GM12878 (cell line): ENCODE measurements at regions not wholly inside any gene's neighbourhood (a gene's known extent, or its start where the extent isn't known, plus 50 kb on each side); places are given as distances from the start of the nearest gene placed in this dataset.

ENCODE experiments used
- ATAC-seq: fragments of 200-7000 bp; cut with Tn5 transposase; 3 replicates; pipeline ENCODE4 v1.9.1; 2020; ENCODE audit warnings: mild to moderate bottlenecking, moderate library complexity
- BruUV-seq: library from RNA; stranded (reverse); fragments of 400-500 nt; replicated peaks from 2 replicates; lab custom pipeline; 2021; lab: Mats Ljungman, UMichigan
- CTCF ChIA-PET: fragments of 300-600 bp; sonication (Branson Sonifier 250); formaldehyde crosslinking; extraction: SDS; loops from one replicate; lab custom pipeline; 2021; ENCODE audit warnings: inconsistent platforms; lab: Yijun Ruan, JAX
- POLR2A ChIA-PET: fragments of 350-600 bp; formaldehyde crosslinking; extraction: SDS; loops from one replicate; lab custom pipeline; 2021; ENCODE audit warnings: inconsistent platforms; lab: Charles Lee
- RAD21 ChIA-PET: fragments of 300-600 bp; sonication (Branson Sonifier 250); formaldehyde crosslinking; loops from one replicate; lab custom pipeline; 2023; ENCODE audit warnings: antibody characterized with exemption; ENCODE audit not compliant: unreplicated experiment; lab: Charles Lee
- SMC1A ChIA-PET: fragments of 300-600 bp; sonication (Branson Sonifier 250); formaldehyde crosslinking; loops from one replicate; lab custom pipeline; 2023; ENCODE audit not compliant: unreplicated experiment, uncharacterized antibody; lab: Charles Lee
- DNase-seq: peaks from one replicate; pipeline ENCODE4 v3.0.0-alpha.2; 2011; ENCODE audit warnings: low read depth, low spot score
- FAIRE-seq: peaks from 3 replicates; lab custom pipeline; 2011; peaks lifted over from hg19 to GRCh38; lab: Jason Lieb, UNC
- H2AFZ ChIP-seq: 2 replicates; pipeline ENCODE4 v1.6.0; 2011; ENCODE audit warnings: low read depth, low read length, control low read depth; ENCODE audit not compliant: control insufficient read depth
- H3K27ac ChIP-seq: 2 replicates; pipeline ENCODE4 v1.5.1; 2011; ENCODE audit warnings: control low read depth; ENCODE audit not compliant: control insufficient read depth, insufficient read depth
- H3K27me3 ChIP-seq, 2 experiments: replicated peaks in 1 of 2; 2 replicates each; pipeline versions ENCODE4 v1.6.0 to v1.6.1; 2011; ENCODE audit warnings: low read length in 1 of 2; ENCODE audit not compliant: control insufficient read depth in 2 of 2, insufficient read depth in 2 of 2
- H3K36me3 ChIP-seq, 2 experiments: 2 replicates each; pipeline ENCODE4 v1.5.1; 2011; ENCODE audit warnings: low read length in 1 of 2; ENCODE audit not compliant: control insufficient read depth in 2 of 2, insufficient read depth in 2 of 2
- H3K4me1 ChIP-seq: 2 replicates; pipeline ENCODE4 v1.6.1; 2011; ENCODE audit warnings: mild to moderate bottlenecking, low read length, moderate library complexity, mixed read lengths; ENCODE audit not compliant: control insufficient read depth, insufficient read depth
- H3K4me2 ChIP-seq: 2 replicates; pipeline ENCODE4 v1.6.0; 2011; ENCODE audit warnings: control low read depth; ENCODE audit not compliant: control insufficient read depth, insufficient read depth
- H3K4me3 ChIP-seq: fragments of 200-600 bp; sonication (generic); 2 replicates; pipeline ENCODE4 v1.5.1; 2016
- H3K79me2 ChIP-seq: 2 replicates; pipeline ENCODE4 v1.6.0; 2011; ENCODE audit warnings: low read length; ENCODE audit not compliant: control insufficient read depth, insufficient read depth
- H3K9ac ChIP-seq: 2 replicates; pipeline ENCODE4 v1.8.0; 2011; ENCODE audit warnings: low read length, control low read depth, mixed read lengths; ENCODE audit not compliant: control insufficient read depth, insufficient read depth
- H3K9me3 ChIP-seq: replicated peaks from 3 replicates; pipeline ENCODE4 v1.5.1; 2011; ENCODE audit warnings: mild to moderate bottlenecking, low read length; ENCODE audit not compliant: control insufficient read depth, insufficient read depth
- H4K20me1 ChIP-seq: 2 replicates; pipeline ENCODE4 v1.6.0; 2011; ENCODE audit not compliant: control insufficient read depth, insufficient read depth
- HDGF ChIP-seq: fragments of 450-650 bp; IDR thresholded peaks from 2 replicates; pipeline ENCODE4 v1.6.1; 2016; ENCODE audit warnings: antibody characterized with exemption
- IKZF2 ChIP-seq, 2 experiments: fragments of 450-650 bp; IDR thresholded peaks; 2 replicates each; pipeline ENCODE4 v1.6.1; 2017; ENCODE audit warnings: mild to moderate bottlenecking in 2 of 2, moderate library complexity in 2 of 2
- NFXL1 ChIP-seq: fragments of 450-650 bp; IDR thresholded peaks from 2 replicates; pipeline ENCODE4 v1.6.1; 2017; ENCODE audit warnings: antibody characterized with exemption, mild to moderate bottlenecking, borderline replicate concordance
- PAX5 ChIP-seq: IDR thresholded peaks from 2 replicates; pipeline ENCODE4 v1.6.1; 2011; ENCODE audit warnings: low read depth, low read length, borderline replicate concordance
- SREBF1 ChIP-seq: IDR thresholded peaks from 2 replicates; pipeline ENCODE4 v1.6.1; 2012; ENCODE audit warnings: mild to moderate bottlenecking, low read length
- YBX1 ChIP-seq: fragments of 450-650 bp; IDR thresholded peaks from 2 replicates; pipeline ENCODE4 v1.6.1; 2016; ENCODE audit warnings: antibody characterized with exemption
- WGBS: methylation state at CpG from one replicate; pipeline ENCODE4 v1.1.6; 2016; ENCODE audit warnings: low lambda C conversion rate; ENCODE audit not compliant: insufficient replicate concordance, insufficient coverage; ENCODE audit errors: missing lambda C conversion rate; 5-methylcytosine and 5-hydroxymethylcytosine counted together
- in situ Hi-C: fragments of 300-500 bp; cut with MboI; formaldehyde crosslinking; loops from 9 replicates; pipeline ENCODE4 v1.14.3; 2018; ENCODE audit warnings: mixed read lengths
- intact Hi-C: fragments of 100-400 bp; cut with micrococcal nuclease; formaldehyde crosslinking; loops from one replicate; pipeline ENCODE4 v1.14.2; 2022; ENCODE audit not compliant: unreplicated experiment

DNA sequence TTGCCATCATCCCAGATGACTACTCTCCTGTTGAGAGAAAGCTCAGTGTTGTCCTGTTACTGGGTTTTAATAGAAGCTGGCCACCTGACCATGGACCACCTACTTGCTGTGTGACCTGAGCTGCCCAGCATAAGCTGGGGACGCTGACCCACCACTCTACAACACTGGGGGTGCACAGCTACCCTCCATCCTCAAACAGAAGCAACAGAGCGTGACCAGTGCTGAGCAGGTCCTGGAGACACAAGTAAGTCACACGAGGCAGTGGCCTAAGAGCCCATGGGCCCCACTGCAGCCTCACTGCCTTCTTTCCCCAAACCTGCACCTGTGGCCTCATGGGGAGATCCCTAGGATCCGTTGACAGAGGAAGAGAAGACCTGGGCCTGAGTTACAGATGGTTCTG lies 198.6 kb upstream of the ADARB2 start:
- 0% methylated on average over 4 of the region's 4 CpGs for WGBS
- FAIRE-seq, result no peak
- Histone ChIP-seq H3K27me3 (no peaks in the 10 kb centered on the region), H3K4me2 (no peak overlapping the region), H3K27ac (no peak overlapping the region)
- ATAC-seq, result no peak
- CTCF ChIA-PET, result no interaction called here
- no TSS peak for BruUV-seq
- TF ChIP-seq NFXL1 (no peak), PAX5 (peak; percentile 92)
- TF ChIP-seq, all 136 proteins: peak for 1
- POLR2A ChIA-PET, result no interaction called here
- no peaks in the 10 kb centered on the region for H3K79me2 ChIP-seq
- in situ Hi-C loops (no loop called here), intact Hi-C loops (no loop called here)
- RAD21 ChIA-PET, result no interaction called here
- no peak overlapping the region for H3K9ac ChIP-seq
- H3K36me3 ChIP-seq, result no peaks in the 10 kb centered on the region
- H3K4me3 ChIP-seq, result no peak overlapping the region
- H4K20me1 ChIP-seq, result no peaks in the 10 kb centered on the region
- H3K4me1 ChIP-seq, result no peaks in the 10 kb centered on the region
- SMC1A ChIA-PET, result interaction anchor here (1.1 kb wide), 1 partner anchor 21 kb away, joined by 3 read pairs; no protein-coding TSS in a partner anchor
- no peak overlapping the region for H2AFZ ChIP-seq
- no peak for DNase-seq
- H3K9me3 ChIP-seq, result no peaks in the 10 kb centered on the region; the same call in 2 of the 3 replicates

DNA sequence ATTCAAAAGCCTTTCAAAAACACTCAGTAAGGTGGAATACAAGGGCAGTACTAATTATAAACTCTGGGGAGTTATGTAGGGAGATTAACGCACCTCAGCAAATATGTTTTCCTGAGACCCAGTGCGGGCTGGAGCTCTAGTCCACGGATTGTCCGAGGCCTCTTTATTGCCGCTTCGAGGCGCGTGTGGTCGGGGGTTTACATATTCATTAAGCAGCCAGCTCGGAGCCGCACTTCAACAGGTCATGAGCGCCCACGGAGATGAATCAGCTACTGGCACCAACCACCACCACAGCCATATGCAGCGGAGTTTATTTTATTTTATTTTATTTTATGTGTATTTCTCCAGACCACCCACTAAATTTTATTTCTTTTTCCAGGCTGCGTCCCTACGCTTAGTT lies 195.9 kb upstream of the ADARB2 start:
- ChIA-PET RAD21 (no interaction called here), CTCF (no interaction called here), SMC1A (no interaction called here), POLR2A (no interaction called here)
- BruUV-seq, result no TSS peak
- intact Hi-C loops, result no loop called here
- H3K27ac ChIP-seq, result no peak overlapping the region
- no peak overlapping the region for H3K4me2 ChIP-seq
- H3K9ac ChIP-seq, result no peak overlapping the region
- FAIRE-seq (no peak), DNase-seq (no peak), ATAC-seq (no peak)
- no peak overlapping the region for H2AFZ ChIP-seq
- H3K4me3 ChIP-seq, result no peak overlapping the region
- TF ChIP-seq IKZF2 (IDR thresholded peaks at IDR 0.05) (no peak), HDGF (no peak), YBX1 (no peak), SREBF1 (no peak)
- H3K4me1 ChIP-seq, result no peaks in the 10 kb centered on the region
- no peaks in the 10 kb centered on the region for H3K27me3 ChIP-seq
- H3K36me3 ChIP-seq, result no peaks in the 10 kb centered on the region
- no peaks in the 10 kb centered on the region; the same call in 2 of the 3 replicates for H3K9me3 ChIP-seq
- no peaks in the 10 kb centered on the region for H4K20me1 ChIP-seq
- in situ Hi-C loops, result no loop called here
- no peaks in the 10 kb centered on the region for H3K79me2 ChIP-seq
- WGBS, result 60% methylated on average over 16 of the region's 16 CpGs
